SK-N-SH (cell line): ENCODE measurements at regions not wholly inside any gene's neighbourhood (a gene's known extent, or its start where the extent isn't known, plus 50 kb on each side); places are given as distances from the start of the nearest gene placed in this dataset.

Experiments
- CTCF ChIA-PET: fragments of 300-600, 350-600 bp; formaldehyde crosslinking; extraction: SDS; loops from one replicate; lab custom pipeline; 2021; lab: Yijun Ruan, JAX
- POLR2A ChIA-PET: fragments of 350-600 bp; sonication (Branson Sonifier 250); formaldehyde crosslinking; extraction: SDS; loops from one replicate; lab custom pipeline; 2020; ENCODE audit warnings: antibody characterized with exemption, inconsistent platforms; lab: Yijun Ruan, JAX
- DNase-seq: peaks from one replicate; pipeline ENCODE4 v3.0.0; 2012
- H2AFZ ChIP-seq: fragments of 200-600 bp; sonication (generic); 2 replicates; pipeline ENCODE4 v1.8.1; 2016; ENCODE audit warnings: antibody characterized with exemption, mild to moderate bottlenecking, low read depth
- H3F3A ChIP-seq: fragments of 200-600 bp; sonication (generic); replicated peaks from 2 replicates; pipeline ENCODE3; 2016; ENCODE audit warnings: antibody characterized with exemption, mild to moderate bottlenecking; ENCODE audit not compliant: insufficient read depth
- H3K27ac ChIP-seq, 2 experiments: fragments of 200-500 bp in 1 of 2; fragments of 200-600 bp in 1 of 2; sonication (Bioruptor generic) in 1 of 2; sonication (generic), shearing (Covaris generic) in 1 of 2; 2 replicates each; pipeline versions ENCODE4 v1.5.1 to v1.6.1; 2014 to 2016; ENCODE audit warnings: low read depth in 2 of 2, inconsistent platforms in 1 of 2, low read length in 1 of 2, mild to moderate bottlenecking in 1 of 2, mixed read lengths in 1 of 2
- H3K27me3 ChIP-seq: fragments of 200-600 bp; sonication (generic), shearing (Covaris generic); 2 replicates; pipeline ENCODE4 v1.6.1; 2016; ENCODE audit warnings: mixed run types; ENCODE audit not compliant: insufficient read depth
- H3K36me3 ChIP-seq, 2 experiments: fragments of 200-500 bp in 1 of 2; fragments of 200-600 bp in 1 of 2; sonication (Bioruptor generic) in 1 of 2; sonication (generic) in 1 of 2; replicated peaks in 1 of 2; 2 replicates each; pipeline versions ENCODE3 to v1.5.1; 2014 to 2016; ENCODE audit warnings: low read length in 1 of 2, mild to moderate bottlenecking in 1 of 2; ENCODE audit not compliant: insufficient read depth in 2 of 2, control insufficient read depth in 1 of 2
- H3K4me1 ChIP-seq, 2 experiments: fragments of 200-500 bp in 1 of 2; fragments of 200-600 bp in 1 of 2; sonication (Bioruptor generic) in 1 of 2; sonication (generic), shearing (Covaris generic) in 1 of 2; 2 replicates each; pipeline versions ENCODE4 v1.5.1 to v1.6.1; 2014 to 2016; ENCODE audit warnings: low read depth in 1 of 2, low read length in 1 of 2, mixed run types in 1 of 2; ENCODE audit not compliant: insufficient read depth in 2 of 2, control insufficient read depth in 1 of 2
- H3K4me2 ChIP-seq: fragments of 200-600 bp; sonication (generic), shearing (Covaris generic); 2 replicates; pipeline ENCODE4 v1.6.1; 2017; ENCODE audit warnings: mixed run types
- H3K4me3 ChIP-seq, 2 experiments: fragments of 200-500 bp in 1 of 2; fragments of 200-600 bp in 1 of 2; sonication (Bioruptor generic) in 1 of 2; sonication (generic), shearing (Covaris generic) in 1 of 2; 2 replicates each; pipeline versions ENCODE4 v1.5.1 to v1.8.1; 2014 to 2016; ENCODE audit warnings: low read depth in 2 of 2, inconsistent platforms in 1 of 2, low read length in 1 of 2, mild to moderate bottlenecking in 1 of 2, mixed read lengths in 1 of 2, moderate library complexity in 1 of 2
- H3K79me2 ChIP-seq: fragments of 200-600 bp; sonication (generic); 2 replicates; pipeline ENCODE4 v1.8.1; 2017; ENCODE audit warnings: mild to moderate bottlenecking; ENCODE audit not compliant: insufficient read depth
- H3K9ac ChIP-seq: fragments of 200-600 bp; sonication (generic); 2 replicates; pipeline ENCODE4 v1.6.1; 2017; ENCODE audit warnings: mixed run types
- H3K9me2 ChIP-seq: fragments of 200-600 bp; sonication (generic); 2 replicates; pipeline ENCODE4 v1.6.1; 2017; ENCODE audit warnings: mixed run types
- H3K9me3 ChIP-seq: fragments of 200-600 bp; sonication (generic); 2 replicates; pipeline ENCODE4 v1.6.1; 2017; ENCODE audit warnings: mixed run types, mild to moderate bottlenecking, moderate library complexity
- H4K20me1 ChIP-seq: fragments of 200-600 bp; sonication (generic); 2 replicates; pipeline ENCODE4 v1.6.1; 2017; ENCODE audit warnings: mild to moderate bottlenecking, mixed run types; ENCODE audit not compliant: insufficient read depth
- ELF1 ChIP-seq: IDR thresholded peaks from 2 replicates; pipeline ENCODE4 v1.4.0; 2012
- EP300 ChIP-seq, 2 experiments: IDR thresholded peaks; 2 replicates each; pipeline versions ENCODE4 v1.4.0 to v1.6.1; 2012; ENCODE audit warnings: borderline replicate concordance in 1 of 2, low read depth in 1 of 2, low read length in 1 of 2
- EZH2phosphoT487 ChIP-seq: fragments of 200-600 bp; sonication (generic); IDR thresholded peaks from 2 replicates; pipeline ENCODE4 v1.6.1; 2017; ENCODE audit warnings: low read depth, mixed run types, mild to moderate bottlenecking, antibody characterized with exemption, moderate library complexity, borderline replicate concordance
- FOXJ3 ChIP-seq: sonication (generic); formaldehyde crosslinking; IDR thresholded peaks from 2 replicates; pipeline ENCODE4 v1.5.1; 2020; ENCODE audit warnings: mild to moderate bottlenecking, missing genetic modification reagents
- GATA2 ChIP-seq: sonication (generic); formaldehyde crosslinking; IDR thresholded peaks from 2 replicates; pipeline ENCODE4 v1.5.0; 2020; ENCODE audit warnings: mild to moderate bottlenecking, missing genetic modification reagents
- MEF2A ChIP-seq: IDR thresholded peaks from 2 replicates; pipeline ENCODE4 v1.4.0; 2012; ENCODE audit warnings: low read depth, borderline replicate concordance
- MXI1 ChIP-seq: IDR thresholded peaks from 2 replicates; pipeline ENCODE4 v1.6.1; 2012; ENCODE audit warnings: mild to moderate bottlenecking, low read depth, low read length, improper control_type of control experiment
- NRF1 ChIP-seq: IDR thresholded peaks from 2 replicates; pipeline ENCODE4 v1.6.1; 2012; ENCODE audit warnings: low read depth, mild to moderate bottlenecking, low read length
- POLR2AphosphoS5 ChIP-seq: IDR thresholded peaks from 2 replicates; pipeline ENCODE4 v1.6.1; 2012; ENCODE audit warnings: low read depth, low read length
- RCOR1 ChIP-seq: fragments of 150-350 bp; IDR thresholded peaks from 2 replicates; pipeline ENCODE4 v1.6.1; 2017; ENCODE audit warnings: antibody characterized with exemption, low read length
- RFX5 ChIP-seq: IDR thresholded peaks from 2 replicates; pipeline ENCODE4 v1.6.1; 2012; ENCODE audit warnings: mild to moderate bottlenecking, improper control_type of control experiment, low read length
- SIN3A ChIP-seq: IDR thresholded peaks from 2 replicates; pipeline ENCODE4 v1.6.1; 2012; ENCODE audit warnings: low read depth, mild to moderate bottlenecking, low read length, moderate library complexity, borderline replicate concordance
- TEAD4 ChIP-seq: IDR thresholded peaks from 2 replicates; pipeline ENCODE4 v1.4.0; 2012; ENCODE audit warnings: mild to moderate bottlenecking, borderline replicate concordance; ENCODE audit not compliant: insufficient read depth
- YY1 ChIP-seq: IDR thresholded peaks from 2 replicates; pipeline ENCODE4 v1.4.0; 2012; ENCODE audit warnings: low read depth, mild to moderate bottlenecking
- WGBS: methylation state at CpG from one replicate; pipeline ENCODE4 v1.1.6; 2017; ENCODE audit warnings: low lambda C conversion rate; 5-methylcytosine and 5-hydroxymethylcytosine counted together
- TF ChIP-seq, protein P1 (sequence below): IDR thresholded peaks from 2 replicates; pipeline ENCODE4 v1.4.0; 2012; ENCODE audit warnings: low read depth, borderline replicate concordance
- TF ChIP-seq, protein P2 (sequence below): fragments of 150-350 bp; IDR thresholded peaks from 2 replicates; pipeline ENCODE4 v1.6.1; 2016; ENCODE audit warnings: mild to moderate bottlenecking, low read depth, low read length
- TF ChIP-seq, protein P3 (sequence below): IDR thresholded peaks from 2 replicates; pipeline ENCODE4 v1.4.0; 2012; ENCODE audit warnings: low read depth, borderline replicate concordance
- TF ChIP-seq, protein P4 (sequence below): IDR thresholded peaks from 2 replicates; pipeline ENCODE4 v1.6.1; 2012; ENCODE audit warnings: mild to moderate bottlenecking, low read depth, low read length, moderate library complexity

DNA sequence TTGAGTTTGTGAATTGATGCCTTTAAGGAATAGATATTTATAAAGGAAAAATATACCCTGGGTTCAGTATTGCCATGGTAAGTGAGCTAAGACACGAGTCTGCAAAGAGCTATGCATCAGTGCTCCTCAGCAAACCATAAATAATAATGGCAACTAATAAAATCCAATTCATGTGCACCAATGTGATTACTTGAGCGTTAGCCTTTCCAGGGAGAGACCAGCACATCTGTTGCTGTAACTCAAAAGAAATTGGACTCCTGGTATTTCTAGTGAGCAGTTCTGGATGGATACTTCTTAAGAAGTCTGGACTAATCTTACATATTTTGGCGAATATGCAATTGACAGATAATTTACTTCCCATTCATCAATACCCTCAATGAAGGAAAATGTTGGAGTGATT lies 373.3 kb downstream of the ARHGEF28 start:
- Histone ChIP-seq H3K27me3 (no peaks in the 10 kb centered on the region), H3K36me3 (no peaks in the 10 kb centered on the region), H2AFZ (no peak overlapping the region), H4K20me1 (no peaks in the 10 kb centered on the region), H3K4me3 (no peak overlapping the region), H3K79me2 (no peaks in the 10 kb centered on the region), H3F3A (no peaks in the 10 kb centered on the region), H3K4me1 (no peaks in the 10 kb centered on the region), H3K9ac (no peak overlapping the region), H3K4me2 (no peak overlapping the region), H3K9me3 (no peaks in the 10 kb centered on the region), H3K27ac (no peak overlapping the region), H3K9me2 (no peaks in the 10 kb centered on the region)
- ChIA-PET CTCF (no interaction called here), POLR2A (no interaction called here)
- WGBS, result 54% methylated on average over 3 of the region's 3 CpGs
- DNase-seq, result no peak
- no peak for TF ChIP-seq EP300 (IDR thresholded peaks at IDR 0.05; ENCODE audit: borderline replicate concordance in 1 of 2, low read depth in 1 of 2, low read length in 1 of 2)
- TF ChIP-seq TEAD4, result no peak
- TF ChIP-seq MEF2A, result no peak
- no peak for TF ChIP-seq YY1
- TF ChIP-seq FOXJ3, result no peak
- TF ChIP-seq RCOR1, result no peak
- TF ChIP-seq, protein P1, sequence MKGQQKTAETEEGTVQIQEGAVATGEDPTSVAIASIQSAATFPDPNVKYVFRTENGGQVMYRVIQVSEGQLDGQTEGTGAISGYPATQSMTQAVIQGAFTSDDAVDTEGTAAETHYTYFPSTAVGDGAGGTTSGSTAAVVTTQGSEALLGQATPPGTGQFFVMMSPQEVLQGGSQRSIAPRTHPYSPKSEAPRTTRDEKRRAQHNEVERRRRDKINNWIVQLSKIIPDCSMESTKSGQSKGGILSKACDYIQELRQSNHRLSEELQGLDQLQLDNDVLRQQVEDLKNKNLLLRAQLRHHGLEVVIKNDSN, result no peak
- TF ChIP-seq NRF1, result no peak

DNA sequence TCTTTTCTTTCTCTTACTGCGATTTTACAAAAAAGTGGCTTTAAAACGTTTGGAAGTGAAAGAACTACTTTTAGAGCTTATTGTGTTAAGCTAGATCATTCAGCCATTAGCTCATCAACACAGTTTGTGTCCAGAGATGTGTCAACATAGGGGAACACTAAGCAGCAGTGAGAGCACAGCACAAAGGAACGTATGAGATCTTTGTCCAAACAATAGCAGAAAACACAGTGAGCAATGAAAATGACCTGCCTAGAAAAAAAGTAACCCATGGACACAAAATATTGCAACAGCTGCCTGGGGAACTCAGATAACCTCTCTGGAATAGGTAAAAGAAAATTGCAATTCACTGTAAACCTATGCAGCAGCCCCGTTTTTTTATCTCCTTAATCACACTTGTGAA lies 372.5 kb downstream of the ARHGEF28 start:
- CTCF ChIA-PET, result interaction anchor here (1.3 to 1.5 kb wide), 2 partner anchors 11 to 96 kb away, joined by 4 to 6 read pairs; no protein-coding TSS in a partner anchor
- H2AFZ ChIP-seq, result no peak overlapping the region
- H3K27ac ChIP-seq, result no peak overlapping the region
- no peak for DNase-seq
- no peak overlapping the region for H3K9ac ChIP-seq
- no peaks in the 10 kb centered on the region for H3K27me3 ChIP-seq
- 46% methylated on average over 4 of the region's 4 CpGs for WGBS
- H3K4me1 ChIP-seq, result no peaks in the 10 kb centered on the region
- no peaks in the 10 kb centered on the region for H3K79me2 ChIP-seq
- no peaks in the 10 kb centered on the region for H3K36me3 ChIP-seq
- no peaks in the 10 kb centered on the region for H3F3A ChIP-seq
- no peak overlapping the region for H3K4me2 ChIP-seq
- POLR2A ChIA-PET, result no interaction called here
- H3K4me3 ChIP-seq, result no peak overlapping the region
- H3K9me2 ChIP-seq, result no peaks in the 10 kb centered on the region
- no peaks in the 10 kb centered on the region for H4K20me1 ChIP-seq
- H3K9me3 ChIP-seq, result no peaks in the 10 kb centered on the region
- TF ChIP-seq MXI1 (no peak), RFX5 (no peak), GATA2 (CRISPR knock-in tag) (no peak), SIN3A (no peak), ELF1 (no peak), MEF2A (no peak), RCOR1 (no peak), FOXJ3 (no peak), POLR2AphosphoS5 (no peak), EZH2phosphoT487 (no peak), YY1 (no peak)
- TF ChIP-seq, protein P2, sequence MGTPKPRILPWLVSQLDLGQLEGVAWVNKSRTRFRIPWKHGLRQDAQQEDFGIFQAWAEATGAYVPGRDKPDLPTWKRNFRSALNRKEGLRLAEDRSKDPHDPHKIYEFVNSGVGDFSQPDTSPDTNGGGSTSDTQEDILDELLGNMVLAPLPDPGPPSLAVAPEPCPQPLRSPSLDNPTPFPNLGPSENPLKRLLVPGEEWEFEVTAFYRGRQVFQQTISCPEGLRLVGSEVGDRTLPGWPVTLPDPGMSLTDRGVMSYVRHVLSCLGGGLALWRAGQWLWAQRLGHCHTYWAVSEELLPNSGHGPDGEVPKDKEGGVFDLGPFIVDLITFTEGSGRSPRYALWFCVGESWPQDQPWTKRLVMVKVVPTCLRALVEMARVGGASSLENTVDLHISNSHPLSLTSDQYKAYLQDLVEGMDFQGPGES, result no peak
- TF ChIP-seq, protein P3, sequence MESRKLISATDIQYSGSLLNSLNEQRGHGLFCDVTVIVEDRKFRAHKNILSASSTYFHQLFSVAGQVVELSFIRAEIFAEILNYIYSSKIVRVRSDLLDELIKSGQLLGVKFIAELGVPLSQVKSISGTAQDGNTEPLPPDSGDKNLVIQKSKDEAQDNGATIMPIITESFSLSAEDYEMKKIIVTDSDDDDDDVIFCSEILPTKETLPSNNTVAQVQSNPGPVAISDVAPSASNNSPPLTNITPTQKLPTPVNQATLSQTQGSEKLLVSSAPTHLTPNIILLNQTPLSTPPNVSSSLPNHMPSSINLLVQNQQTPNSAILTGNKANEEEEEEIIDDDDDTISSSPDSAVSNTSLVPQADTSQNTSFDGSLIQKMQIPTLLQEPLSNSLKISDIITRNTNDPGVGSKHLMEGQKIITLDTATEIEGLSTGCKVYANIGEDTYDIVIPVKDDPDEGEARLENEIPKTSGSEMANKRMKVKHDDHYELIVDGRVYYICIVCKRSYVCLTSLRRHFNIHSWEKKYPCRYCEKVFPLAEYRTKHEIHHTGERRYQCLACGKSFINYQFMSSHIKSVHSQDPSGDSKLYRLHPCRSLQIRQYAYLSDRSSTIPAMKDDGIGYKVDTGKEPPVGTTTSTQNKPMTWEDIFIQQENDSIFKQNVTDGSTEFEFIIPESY, result no peak
- TF ChIP-seq, protein P1, result no peak
- TF ChIP-seq, protein P4, sequence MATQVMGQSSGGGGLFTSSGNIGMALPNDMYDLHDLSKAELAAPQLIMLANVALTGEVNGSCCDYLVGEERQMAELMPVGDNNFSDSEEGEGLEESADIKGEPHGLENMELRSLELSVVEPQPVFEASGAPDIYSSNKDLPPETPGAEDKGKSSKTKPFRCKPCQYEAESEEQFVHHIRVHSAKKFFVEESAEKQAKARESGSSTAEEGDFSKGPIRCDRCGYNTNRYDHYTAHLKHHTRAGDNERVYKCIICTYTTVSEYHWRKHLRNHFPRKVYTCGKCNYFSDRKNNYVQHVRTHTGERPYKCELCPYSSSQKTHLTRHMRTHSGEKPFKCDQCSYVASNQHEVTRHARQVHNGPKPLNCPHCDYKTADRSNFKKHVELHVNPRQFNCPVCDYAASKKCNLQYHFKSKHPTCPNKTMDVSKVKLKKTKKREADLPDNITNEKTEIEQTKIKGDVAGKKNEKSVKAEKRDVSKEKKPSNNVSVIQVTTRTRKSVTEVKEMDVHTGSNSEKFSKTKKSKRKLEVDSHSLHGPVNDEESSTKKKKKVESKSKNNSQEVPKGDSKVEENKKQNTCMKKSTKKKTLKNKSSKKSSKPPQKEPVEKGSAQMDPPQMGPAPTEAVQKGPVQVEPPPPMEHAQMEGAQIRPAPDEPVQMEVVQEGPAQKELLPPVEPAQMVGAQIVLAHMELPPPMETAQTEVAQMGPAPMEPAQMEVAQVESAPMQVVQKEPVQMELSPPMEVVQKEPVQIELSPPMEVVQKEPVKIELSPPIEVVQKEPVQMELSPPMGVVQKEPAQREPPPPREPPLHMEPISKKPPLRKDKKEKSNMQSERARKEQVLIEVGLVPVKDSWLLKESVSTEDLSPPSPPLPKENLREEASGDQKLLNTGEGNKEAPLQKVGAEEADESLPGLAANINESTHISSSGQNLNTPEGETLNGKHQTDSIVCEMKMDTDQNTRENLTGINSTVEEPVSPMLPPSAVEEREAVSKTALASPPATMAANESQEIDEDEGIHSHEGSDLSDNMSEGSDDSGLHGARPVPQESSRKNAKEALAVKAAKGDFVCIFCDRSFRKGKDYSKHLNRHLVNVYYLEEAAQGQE, result no peak
